ENCODE measurements at regions not wholly inside any gene's neighbourhood (a gene's known extent, or its start where the extent isn't known, plus 50 kb on each side); places are given as distances from the start of the nearest gene placed in this dataset.

DNA sequence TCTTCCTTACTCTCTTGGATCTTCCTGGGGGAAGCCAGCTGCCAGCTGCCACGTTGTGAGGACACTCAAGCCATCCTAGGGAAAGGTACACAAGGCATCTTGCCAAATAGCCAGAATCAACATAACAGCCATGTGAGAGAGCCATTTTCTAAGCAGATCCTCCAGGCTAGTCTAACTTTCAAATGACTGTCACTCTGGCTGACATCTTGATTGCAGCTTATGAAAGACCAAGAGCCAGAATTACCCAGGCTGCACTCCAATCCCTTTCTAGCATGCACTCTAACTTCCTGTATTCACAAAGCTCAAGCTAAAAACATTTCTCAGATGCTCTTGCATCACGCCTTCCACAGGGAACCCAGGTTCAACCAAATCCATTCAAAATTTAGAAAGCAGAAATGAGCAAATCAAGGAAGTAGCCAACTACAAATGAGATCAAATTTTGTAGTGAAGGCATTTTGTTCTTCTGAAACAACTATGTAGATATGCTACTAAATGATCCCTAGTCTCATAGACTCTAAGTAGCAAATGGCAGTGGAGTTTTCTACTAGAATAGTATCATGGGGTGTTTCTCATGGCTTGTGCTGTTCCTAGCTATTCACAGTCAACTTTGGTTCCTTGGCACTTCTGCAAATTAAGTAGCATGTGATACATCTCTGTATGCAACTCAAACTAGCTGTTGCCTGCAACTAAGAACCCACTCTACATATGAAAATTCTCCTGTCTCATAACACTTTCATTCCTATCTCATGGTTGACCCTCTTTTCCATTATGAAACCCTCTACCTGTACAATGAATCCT lies 281.9 kb downstream of the ZEB2 start:
- Histone ChIP-seq H3K9me3 (no peaks in the 10 kb centered on the region), H3K27ac (no peak overlapping the region), H3K27me3 (replicated peaks; ENCODE audit: insufficient read depth) (no peaks in the 10 kb centered on the region), H3K4me3 (no peak overlapping the region), H3K36me3 (no peaks in the 10 kb centered on the region), H3K4me1 (replicated peaks) (no peaks in the 10 kb centered on the region)
- DNase-seq (ENCODE audit: low spot score) = no peak
- TF ChIP-seq POLR2AphosphoS5 (IDR thresholded peaks at IDR 0.05) (no peak), POLR2A (IDR thresholded peaks at IDR 0.05) (no peak)
- TF ChIP-seq, protein P1, sequence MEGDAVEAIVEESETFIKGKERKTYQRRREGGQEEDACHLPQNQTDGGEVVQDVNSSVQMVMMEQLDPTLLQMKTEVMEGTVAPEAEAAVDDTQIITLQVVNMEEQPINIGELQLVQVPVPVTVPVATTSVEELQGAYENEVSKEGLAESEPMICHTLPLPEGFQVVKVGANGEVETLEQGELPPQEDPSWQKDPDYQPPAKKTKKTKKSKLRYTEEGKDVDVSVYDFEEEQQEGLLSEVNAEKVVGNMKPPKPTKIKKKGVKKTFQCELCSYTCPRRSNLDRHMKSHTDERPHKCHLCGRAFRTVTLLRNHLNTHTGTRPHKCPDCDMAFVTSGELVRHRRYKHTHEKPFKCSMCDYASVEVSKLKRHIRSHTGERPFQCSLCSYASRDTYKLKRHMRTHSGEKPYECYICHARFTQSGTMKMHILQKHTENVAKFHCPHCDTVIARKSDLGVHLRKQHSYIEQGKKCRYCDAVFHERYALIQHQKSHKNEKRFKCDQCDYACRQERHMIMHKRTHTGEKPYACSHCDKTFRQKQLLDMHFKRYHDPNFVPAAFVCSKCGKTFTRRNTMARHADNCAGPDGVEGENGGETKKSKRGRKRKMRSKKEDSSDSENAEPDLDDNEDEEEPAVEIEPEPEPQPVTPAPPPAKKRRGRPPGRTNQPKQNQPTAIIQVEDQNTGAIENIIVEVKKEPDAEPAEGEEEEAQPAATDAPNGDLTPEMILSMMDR (IDR thresholded peaks at IDR 0.05) = no peak
- 51% methylated on average over 2 of the region's 2 CpGs for WGBS
- intact Hi-C loops (cut with DNase I) = no loop called here

DNA sequence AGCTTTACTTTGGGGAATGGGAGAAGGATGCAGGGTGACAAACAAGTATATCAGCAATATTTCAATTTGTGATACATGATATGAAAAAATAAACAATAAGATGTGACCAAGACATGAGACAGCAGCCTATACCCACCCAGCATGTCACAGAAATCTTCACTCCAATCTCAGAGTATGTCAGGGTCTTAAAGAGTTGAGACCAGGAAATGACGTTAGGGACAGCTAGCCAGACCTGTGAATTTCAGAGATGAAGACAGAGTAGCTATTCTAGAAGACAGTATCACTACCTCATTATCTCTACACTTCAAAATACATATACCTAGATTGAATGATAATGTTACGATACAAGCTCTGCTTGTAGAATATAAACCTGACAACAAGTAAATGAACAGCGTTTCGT lies 282.8 kb downstream of the ZEB2 start:
- TF ChIP-seq, protein P1 (IDR thresholded peaks at IDR 0.05) = no peak
- TF ChIP-seq POLR2A (IDR thresholded peaks at IDR 0.05) (no peak), POLR2AphosphoS5 (IDR thresholded peaks at IDR 0.05) (no peak)
- H3K4me3 ChIP-seq = no peak overlapping the region
- H3K27me3 ChIP-seq (replicated peaks; ENCODE audit: insufficient read depth) = no peaks in the 10 kb centered on the region
- H3K9me3 ChIP-seq = no peaks in the 10 kb centered on the region
- H3K27ac ChIP-seq = no peak overlapping the region
- no peak for DNase-seq (ENCODE audit: low spot score)
- no peaks in the 10 kb centered on the region for H3K4me1 ChIP-seq (replicated peaks)
- no peaks in the 10 kb centered on the region for H3K36me3 ChIP-seq
- WGBS = 56% methylated on average over 4 of the region's 4 CpGs
- intact Hi-C loops (cut with DNase I) = no loop called here

DNA sequence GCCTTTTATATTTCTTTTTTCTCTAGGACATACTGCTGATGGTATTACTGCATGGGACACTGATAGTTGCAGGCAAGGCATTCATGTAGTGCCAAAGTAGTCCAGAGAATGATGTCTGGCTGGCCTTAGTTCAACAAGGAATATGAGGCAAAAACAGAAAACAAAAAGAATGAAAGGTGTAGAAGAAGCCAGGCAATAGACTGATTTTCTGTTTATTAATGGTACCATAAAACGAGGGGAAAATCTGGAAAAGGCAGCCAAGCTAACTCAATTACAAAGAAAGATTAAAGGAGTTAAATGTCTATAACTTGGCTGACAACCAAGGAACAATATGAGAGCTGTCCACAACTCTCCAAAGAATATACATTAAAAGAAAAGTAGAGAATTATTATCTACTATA lies 284.9 kb downstream of the ZEB2 start:
- no peak for DNase-seq (ENCODE audit: low spot score)

DNA sequence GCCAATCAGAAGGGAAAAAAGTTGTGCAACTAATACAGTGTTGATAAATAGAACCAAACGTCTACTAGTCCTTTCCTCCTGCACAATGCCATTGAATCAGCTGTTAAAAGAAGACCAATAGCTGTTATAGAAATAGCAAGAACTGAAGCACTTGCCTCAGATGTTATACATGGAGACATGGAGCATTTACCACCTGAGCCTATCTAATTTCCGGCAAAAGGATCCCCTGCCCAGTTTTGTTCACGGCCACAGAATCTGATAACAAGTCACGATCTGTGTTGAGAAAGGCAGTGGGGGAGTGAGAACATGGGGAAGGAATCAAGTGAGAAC lies 285.4 kb downstream of the ZEB2 start:
- no peak overlapping the region for H3K27ac ChIP-seq
- H3K4me3 ChIP-seq = no peak overlapping the region
- no peaks in the 10 kb centered on the region for H3K27me3 ChIP-seq (replicated peaks; ENCODE audit: insufficient read depth)
- intact Hi-C loops (cut with DNase I) = no loop called here
- H3K36me3 ChIP-seq = no peaks in the 10 kb centered on the region
- no peaks in the 10 kb centered on the region for H3K9me3 ChIP-seq
- TF ChIP-seq POLR2AphosphoS5 (IDR thresholded peaks at IDR 0.05) (no peak), POLR2A (IDR thresholded peaks at IDR 0.05) (no peak)
- no peak for DNase-seq (ENCODE audit: low spot score)
- WGBS = 79% methylated on average over 4 of the region's 4 CpGs
- no peaks in the 10 kb centered on the region for H3K4me1 ChIP-seq (replicated peaks)

More for the DNA sequence above, 284.9 kb downstream of the ZEB2 start:
- H3K27ac ChIP-seq = no peak overlapping the region
- intact Hi-C loops (cut with DNase I) = no loop called here
- no peaks in the 10 kb centered on the region for H3K36me3 ChIP-seq
- H3K9me3 ChIP-seq = no peaks in the 10 kb centered on the region
- 62% methylated on average over 1 of the region's 1 CpG for WGBS
- no peak overlapping the region for H3K4me3 ChIP-seq
- no peaks in the 10 kb centered on the region for H3K4me1 ChIP-seq (replicated peaks)
- no peaks in the 10 kb centered on the region for H3K27me3 ChIP-seq (replicated peaks; ENCODE audit: insufficient read depth)
- TF ChIP-seq POLR2AphosphoS5 (IDR thresholded peaks at IDR 0.05) = no peak
- TF ChIP-seq, protein P1 (IDR thresholded peaks at IDR 0.05) = no peak
- TF ChIP-seq POLR2A (IDR thresholded peaks at IDR 0.05) = no peak

DNA sequence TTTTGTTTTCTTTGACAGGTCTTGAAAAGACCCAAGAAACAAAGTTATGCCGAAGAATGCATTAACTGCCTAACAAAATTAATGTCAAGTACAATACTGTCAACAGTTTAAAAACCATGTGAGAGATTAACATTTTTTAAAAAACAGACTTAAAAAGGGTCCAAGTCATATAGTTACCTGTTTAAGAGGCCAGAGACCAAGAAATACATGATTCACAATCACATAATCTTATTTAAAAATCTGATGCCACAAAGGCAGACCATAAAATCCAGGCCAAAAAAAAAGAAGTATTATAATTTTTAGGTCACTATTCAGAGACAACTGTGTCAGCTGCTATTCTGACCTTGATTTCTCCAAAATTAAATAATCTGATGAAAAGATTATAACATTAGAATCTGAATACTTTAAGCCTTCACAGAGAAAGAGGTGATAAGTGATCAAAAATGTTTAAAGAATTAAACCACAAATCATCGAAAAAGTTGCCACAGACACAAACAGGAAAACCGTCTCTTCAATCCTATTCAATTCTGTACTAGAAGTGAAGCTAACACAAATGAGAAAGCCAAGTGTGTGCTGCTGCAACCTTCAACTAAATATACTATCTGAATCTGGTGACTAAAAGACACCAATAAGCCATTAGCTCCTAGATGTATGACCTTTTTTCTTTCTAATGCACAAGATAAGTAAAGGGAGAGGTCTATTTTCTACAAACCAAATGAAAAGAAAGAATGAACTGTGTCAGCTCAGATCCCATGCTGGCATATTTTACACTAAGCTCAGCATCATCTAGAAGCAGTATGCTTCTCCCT lies 286.0 kb downstream of the ZEB2 start:
- no peaks in the 10 kb centered on the region for H3K9me3 ChIP-seq
- no peak overlapping the region for H3K4me3 ChIP-seq
- H3K27ac ChIP-seq = no peak overlapping the region
- no peaks in the 10 kb centered on the region for H3K4me1 ChIP-seq (replicated peaks)
- H3K27me3 ChIP-seq (replicated peaks; ENCODE audit: insufficient read depth) = no peaks in the 10 kb centered on the region
- intact Hi-C loops (cut with DNase I) = no loop called here
- H3K36me3 ChIP-seq = no peaks in the 10 kb centered on the region
- WGBS = 79% methylated on average over 3 of the region's 3 CpGs
- DNase-seq (ENCODE audit: low spot score) = no peak
- TF ChIP-seq POLR2A (IDR thresholded peaks at IDR 0.05) = no peak
- TF ChIP-seq, protein P1 (IDR thresholded peaks at IDR 0.05) = no peak
- no peak for TF ChIP-seq POLR2AphosphoS5 (IDR thresholded peaks at IDR 0.05)
